Nucleus accumbens (tissue), 56 donors: ENCODE measurements at regions not wholly inside any gene's neighbourhood (a gene's known extent, or its start where the extent isn't known, plus 50 kb on each side); places are given as distances from the start of the nearest gene placed in this dataset.
"Not testable (repeated sequence)": the region's sequence is repeated elsewhere in the genome, so short reads cannot be mapped to it uniquely, and the experiment has no call there.

Experiments used
- DNase-seq, 56 donors: peaks; one replicate each; lab custom pipeline; 2025; lab: John Stamatoyannopoulos, UW

- DNase-seq, result no peak
These were observed 210.2 kb upstream of the ECI2 start for GRCh38 chr6:4345543-4345942.

GRCh38 chr6:4344317-4344899 lies 209.0 kb upstream of the ECI2 start:
- no peak for DNase-seq

GRCh38 chr6:4342407-4343137 lies 207.2 kb upstream of the ECI2 start:
- no peak for DNase-seq

GRCh38 chr6:4341078-4341797 lies 205.9 kb upstream of the ECI2 start:
- no peak for DNase-seq

GRCh38 chr6:4340544-4340943 lies 205.2 kb upstream of the ECI2 start:
- no peak for DNase-seq

GRCh38 chr6:4338884-4339283 lies 203.5 kb upstream of the ECI2 start:
- no peak for DNase-seq

- DNase-seq, result no peak
These were observed 201.5 kb upstream of the ECI2 start for GRCh38 chr6:4336778-4337442.

- DNase-seq, result no peak
These were observed 200.7 kb upstream of the ECI2 start for GRCh38 chr6:4336084-4336483.

- DNase-seq, result not testable (repeated sequence)
These were observed 198.9 kb upstream of the ECI2 start for GRCh38 chr6:4334158-4334740.

- DNase-seq, result no peak
These were observed 192.5 kb upstream of the ECI2 start for GRCh38 chr6:4327841-4328240.

GRCh38 chr6:4324746-4325145 lies 189.4 kb upstream of the ECI2 start:
- no peak for DNase-seq

GRCh38 chr6:4323322-4323721 lies 187.9 kb upstream of the ECI2 start:
- no peak for DNase-seq

- no peak for DNase-seq
These were observed 187.5 kb upstream of the ECI2 start for GRCh38 chr6:4322846-4323309.

- DNase-seq, result no peak
These were observed 186.9 kb upstream of the ECI2 start for GRCh38 chr6:4322134-4322845.

GRCh38 chr6:4320860-4321259 lies 185.5 kb upstream of the ECI2 start:
- no peak for DNase-seq

- no peak for DNase-seq
These were observed 184.8 kb upstream of the ECI2 start for GRCh38 chr6:4319981-4320683.

- DNase-seq, result no peak
These were observed 182.9 kb upstream of the ECI2 start for GRCh38 chr6:4318321-4318720.

- DNase-seq, result peak in 3 of 56 donors; percentile 1 to 3 (median 3)
These were observed 181.6 kb upstream of the ECI2 start for GRCh38 chr6:4316867-4317400.

GRCh38 chr6:4314201-4314707 lies 178.9 kb upstream of the ECI2 start:
- no peak for DNase-seq
